H1 (cell line): ENCODE measurements at regions not wholly inside any gene's neighbourhood (a gene's known extent, or its start where the extent isn't known, plus 50 kb on each side); places are given as distances from the start of the nearest gene placed in this dataset.

Experiments used
- CTCF ChIP-seq, 3 experiments: IDR thresholded peaks; 1 replicate in 2 of 3; 2 replicates in 1 of 3; pipeline versions ENCODE4 v1.5.1 to v1.6.1; 2011; ENCODE audit warnings: low read length in 3 of 3, mild to moderate bottlenecking in 3 of 3, inconsistent platforms in 2 of 3, low read depth in 1 of 3, moderate library complexity in 1 of 3; ENCODE audit not compliant: insufficient read depth in 1 of 3; ENCODE audit errors: control extremely low read depth in 1 of 3
- EGR1 ChIP-seq: IDR thresholded peaks from 2 replicates; pipeline ENCODE4 v1.6.1; 2011; ENCODE audit warnings: low read depth, low read length, borderline replicate concordance
- EZH2 ChIP-seq: fragments of 200-600 bp; sonication (generic); IDR thresholded peaks from 2 replicates; pipeline ENCODE4 v1.7.1; 2012; ENCODE audit warnings: low read depth, mild to moderate bottlenecking, moderate library complexity, low read length, inconsistent platforms; ENCODE audit not compliant: severe bottlenecking
- HDAC6 ChIP-seq: IDR thresholded peaks from one replicate; pipeline ENCODE4 v1.7.1; 2012; ENCODE audit warnings: low read depth, mild to moderate bottlenecking, inconsistent platforms, low read length, moderate library complexity
- POLR2A ChIP-seq, 2 experiments: IDR thresholded peaks; 1 replicate in 1 of 2; 2 replicates in 1 of 2; pipeline ENCODE4 v1.6.1; 2011; ENCODE audit warnings: low read depth in 2 of 2, low read length in 2 of 2, mild to moderate bottlenecking in 2 of 2; ENCODE audit errors: control extremely low read depth in 1 of 2
- POLR2AphosphoS5 ChIP-seq: IDR thresholded peaks from 2 replicates; pipeline ENCODE4 v1.6.1; 2011; ENCODE audit warnings: low read depth, low read length
- RXRA ChIP-seq: IDR thresholded peaks from 2 replicates; pipeline ENCODE4 v1.6.1; 2011; ENCODE audit warnings: low read depth, mild to moderate bottlenecking, low read length, moderate library complexity; ENCODE audit not compliant: insufficient read depth
- SIN3A ChIP-seq, 2 experiments: IDR thresholded peaks in 1 of 2; conservative IDR thresholded peaks in 1 of 2; 2 replicates each; pipeline ENCODE4 v1.6.1; 2011 to 2012; ENCODE audit warnings: low read length in 2 of 2, improper control_type of control experiment in 1 of 2, low read depth in 1 of 2, mild to moderate bottlenecking in 1 of 2
- TBP ChIP-seq: IDR thresholded peaks from 2 replicates; pipeline ENCODE4 v1.6.1; 2011; ENCODE audit warnings: low read depth, low read length, improper control_type of control experiment
- YY1 ChIP-seq: IDR thresholded peaks from 2 replicates; pipeline ENCODE4 v1.6.1; 2011; ENCODE audit warnings: low read depth, mild to moderate bottlenecking, low read length

- no peak for TF ChIP-seq CTCF (IDR thresholded peaks at IDR 0.05; ENCODE audit: control extremely low read depth in 1 of 3, insufficient read depth in 1 of 3, low read depth in 1 of 3, low read length in 3 of 3)
- TF ChIP-seq POLR2A (IDR thresholded peaks at IDR 0.05; ENCODE audit: control extremely low read depth in 1 of 2, low read depth in 2 of 2, low read length in 2 of 2): no peak
- TF ChIP-seq EZH2: no peak
- no peak for TF ChIP-seq HDAC6
- TF ChIP-seq SIN3A (conservative IDR thresholded peaks at IDR 0.05 in 1 of 2, IDR thresholded peaks at IDR 0.05 in 1 of 2; ENCODE audit: low read depth in 1 of 2, low read length in 2 of 2): no peak
- no peak for TF ChIP-seq POLR2AphosphoS5
- TF ChIP-seq EGR1: no peak
- TF ChIP-seq TBP: no peak
- TF ChIP-seq YY1: no peak
- TF ChIP-seq RXRA: no peak
These were observed 666.7 kb downstream of the UQCRFS1 start for GRCh38 chr19:28546148-28546685.
